GM12878 (cell line): ENCODE measurements at regions not wholly inside any gene's neighbourhood (a gene's known extent, or its start where the extent isn't known, plus 50 kb on each side); places are given as distances from the start of the nearest gene placed in this dataset.

Experiments used
- ATAC-seq: fragments of 200-7000 bp; cut with Tn5 transposase; 3 replicates; pipeline ENCODE4 v1.9.1; 2020; ENCODE audit warnings: mild to moderate bottlenecking, moderate library complexity
- BruUV-seq: library from RNA; stranded (reverse); fragments of 400-500 nt; replicated peaks from 2 replicates; lab custom pipeline; 2021; lab: Mats Ljungman, UMichigan
- CTCF ChIA-PET: fragments of 300-600 bp; sonication (Branson Sonifier 250); formaldehyde crosslinking; extraction: SDS; loops from one replicate; lab custom pipeline; 2021; ENCODE audit warnings: inconsistent platforms; lab: Yijun Ruan, JAX
- POLR2A ChIA-PET: fragments of 350-600 bp; formaldehyde crosslinking; extraction: SDS; loops from one replicate; lab custom pipeline; 2021; ENCODE audit warnings: inconsistent platforms; lab: Charles Lee
- RAD21 ChIA-PET: fragments of 300-600 bp; sonication (Branson Sonifier 250); formaldehyde crosslinking; loops from one replicate; lab custom pipeline; 2023; ENCODE audit warnings: antibody characterized with exemption; ENCODE audit not compliant: unreplicated experiment; lab: Charles Lee
- SMC1A ChIA-PET: fragments of 300-600 bp; sonication (Branson Sonifier 250); formaldehyde crosslinking; loops from one replicate; lab custom pipeline; 2023; ENCODE audit not compliant: unreplicated experiment, uncharacterized antibody; lab: Charles Lee
- DNase-seq: peaks from one replicate; pipeline ENCODE4 v3.0.0-alpha.2; 2011; ENCODE audit warnings: low read depth, low spot score
- FAIRE-seq: peaks from 3 replicates; lab custom pipeline; 2011; peaks lifted over from hg19 to GRCh38; lab: Jason Lieb, UNC
- H2AFZ ChIP-seq: 2 replicates; pipeline ENCODE4 v1.6.0; 2011; ENCODE audit warnings: low read depth, low read length, control low read depth; ENCODE audit not compliant: control insufficient read depth
- H3K27ac ChIP-seq: 2 replicates; pipeline ENCODE4 v1.5.1; 2011; ENCODE audit warnings: control low read depth; ENCODE audit not compliant: control insufficient read depth, insufficient read depth
- H3K27me3 ChIP-seq, 2 experiments: replicated peaks in 1 of 2; 2 replicates each; pipeline versions ENCODE4 v1.6.0 to v1.6.1; 2011; ENCODE audit warnings: low read length in 1 of 2; ENCODE audit not compliant: control insufficient read depth in 2 of 2, insufficient read depth in 2 of 2
- H3K36me3 ChIP-seq, 2 experiments: 2 replicates each; pipeline ENCODE4 v1.5.1; 2011; ENCODE audit warnings: low read length in 1 of 2; ENCODE audit not compliant: control insufficient read depth in 2 of 2, insufficient read depth in 2 of 2
- H3K4me1 ChIP-seq: 2 replicates; pipeline ENCODE4 v1.6.1; 2011; ENCODE audit warnings: mild to moderate bottlenecking, low read length, moderate library complexity, mixed read lengths; ENCODE audit not compliant: control insufficient read depth, insufficient read depth
- H3K4me2 ChIP-seq: 2 replicates; pipeline ENCODE4 v1.6.0; 2011; ENCODE audit warnings: control low read depth; ENCODE audit not compliant: control insufficient read depth, insufficient read depth
- H3K4me3 ChIP-seq: fragments of 200-600 bp; sonication (generic); 2 replicates; pipeline ENCODE4 v1.5.1; 2016
- H3K79me2 ChIP-seq: 2 replicates; pipeline ENCODE4 v1.6.0; 2011; ENCODE audit warnings: low read length; ENCODE audit not compliant: control insufficient read depth, insufficient read depth
- H3K9ac ChIP-seq: 2 replicates; pipeline ENCODE4 v1.8.0; 2011; ENCODE audit warnings: low read length, control low read depth, mixed read lengths; ENCODE audit not compliant: control insufficient read depth, insufficient read depth
- H3K9me3 ChIP-seq: replicated peaks from 3 replicates; pipeline ENCODE4 v1.5.1; 2011; ENCODE audit warnings: mild to moderate bottlenecking, low read length; ENCODE audit not compliant: control insufficient read depth, insufficient read depth
- H4K20me1 ChIP-seq: 2 replicates; pipeline ENCODE4 v1.6.0; 2011; ENCODE audit not compliant: control insufficient read depth, insufficient read depth
- EZH2 ChIP-seq: IDR thresholded peaks from 2 replicates; pipeline ENCODE4 v1.6.1; 2012; ENCODE audit warnings: low read depth, mild to moderate bottlenecking, control low read depth, inconsistent platforms, low read length, borderline replicate concordance; ENCODE audit not compliant: control insufficient read depth
- KDM1A ChIP-seq: fragments of 200-600 bp; sonication (generic); IDR thresholded peaks from 2 replicates; pipeline ENCODE4 v1.6.1; 2016; ENCODE audit warnings: borderline replicate concordance
- MEF2A ChIP-seq: IDR thresholded peaks from 2 replicates; pipeline ENCODE4 v1.6.1; 2011; ENCODE audit warnings: low read depth, mild to moderate bottlenecking, low read length, moderate library complexity; ENCODE audit not compliant: insufficient read depth
- RUNX3 ChIP-seq: IDR thresholded peaks from 2 replicates; pipeline ENCODE4 v1.6.1; 2012; ENCODE audit warnings: low read length, inconsistent platforms
- SMAD1 ChIP-seq: fragments of 450-650 bp; IDR thresholded peaks from 2 replicates; pipeline ENCODE4 v1.6.1; 2018; ENCODE audit warnings: mild to moderate bottlenecking, low read depth; ENCODE audit not compliant: partially characterized antibody
- SPI1 ChIP-seq: IDR thresholded peaks from 2 replicates; pipeline ENCODE4 v1.6.1; 2011; ENCODE audit warnings: low read depth, mild to moderate bottlenecking, low read length, moderate library complexity, borderline replicate concordance; ENCODE audit not compliant: insufficient read depth
- SUZ12 ChIP-seq: fragments of 200-600 bp; sonication (generic); IDR thresholded peaks from one replicate; pipeline ENCODE4 v1.6.1; 2018; ENCODE audit warnings: antibody characterized with exemption, mild to moderate bottlenecking; ENCODE audit not compliant: unreplicated experiment
- TBL1XR1 ChIP-seq: IDR thresholded peaks from 2 replicates; pipeline ENCODE4 v1.6.1; 2012; ENCODE audit warnings: low read depth, low read length, improper control_type of control experiment
- YY1 ChIP-seq: IDR thresholded peaks from 2 replicates; pipeline ENCODE4 v1.6.1; 2011; ENCODE audit warnings: low read depth, mild to moderate bottlenecking, low read length
- ZNF217 ChIP-seq: fragments of 450-650 bp; IDR thresholded peaks from 2 replicates; pipeline ENCODE4 v1.6.1; 2017; ENCODE audit warnings: antibody characterized with exemption, mild to moderate bottlenecking
- WGBS: methylation state at CpG from one replicate; pipeline ENCODE4 v1.1.6; 2016; ENCODE audit warnings: low lambda C conversion rate; ENCODE audit not compliant: insufficient replicate concordance, insufficient coverage; ENCODE audit errors: missing lambda C conversion rate; 5-methylcytosine and 5-hydroxymethylcytosine counted together
- in situ Hi-C: fragments of 300-500 bp; cut with MboI; formaldehyde crosslinking; loops from 9 replicates; pipeline ENCODE4 v1.14.3; 2018; ENCODE audit warnings: mixed read lengths
- intact Hi-C: fragments of 100-400 bp; cut with micrococcal nuclease; formaldehyde crosslinking; loops from one replicate; pipeline ENCODE4 v1.14.2; 2022; ENCODE audit not compliant: unreplicated experiment
- TF ChIP-seq, protein P1 (sequence below): IDR thresholded peaks from 2 replicates; pipeline ENCODE4 v1.6.1; 2011; ENCODE audit warnings: low read depth, low read length, improper control_type of control experiment, borderline replicate concordance
- TF ChIP-seq, protein P2 (sequence below): fragments of 450-650 bp; formaldehyde crosslinking; IDR thresholded peaks from 2 replicates; pipeline ENCODE4 v1.4.0; 2020; ENCODE audit warnings: mild to moderate bottlenecking, moderate library complexity

- no peak overlapping the region for H3K4me2 ChIP-seq
- H3K9me3 ChIP-seq: no peaks in the 10 kb centered on the region
- POLR2A ChIA-PET: no interaction called here
- FAIRE-seq (no peak), ATAC-seq (no peak), DNase-seq (no peak)
- intact Hi-C loops (no loop called here), in situ Hi-C loops (no loop called here)
- CTCF ChIA-PET: no interaction called here
- TF ChIP-seq SMAD1 (no peak), SUZ12 (no peak), SPI1 (no peak), YY1 (no peak), EZH2 (no peak), MEF2A (no peak), KDM1A (no peak), TBL1XR1 (no peak), ZNF217 (no peak), RUNX3 (no peak)
- TF ChIP-seq, protein P1, sequence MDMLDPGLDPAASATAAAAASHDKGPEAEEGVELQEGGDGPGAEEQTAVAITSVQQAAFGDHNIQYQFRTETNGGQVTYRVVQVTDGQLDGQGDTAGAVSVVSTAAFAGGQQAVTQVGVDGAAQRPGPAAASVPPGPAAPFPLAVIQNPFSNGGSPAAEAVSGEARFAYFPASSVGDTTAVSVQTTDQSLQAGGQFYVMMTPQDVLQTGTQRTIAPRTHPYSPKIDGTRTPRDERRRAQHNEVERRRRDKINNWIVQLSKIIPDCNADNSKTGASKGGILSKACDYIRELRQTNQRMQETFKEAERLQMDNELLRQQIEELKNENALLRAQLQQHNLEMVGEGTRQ: no peak
- TF ChIP-seq, protein P2, sequence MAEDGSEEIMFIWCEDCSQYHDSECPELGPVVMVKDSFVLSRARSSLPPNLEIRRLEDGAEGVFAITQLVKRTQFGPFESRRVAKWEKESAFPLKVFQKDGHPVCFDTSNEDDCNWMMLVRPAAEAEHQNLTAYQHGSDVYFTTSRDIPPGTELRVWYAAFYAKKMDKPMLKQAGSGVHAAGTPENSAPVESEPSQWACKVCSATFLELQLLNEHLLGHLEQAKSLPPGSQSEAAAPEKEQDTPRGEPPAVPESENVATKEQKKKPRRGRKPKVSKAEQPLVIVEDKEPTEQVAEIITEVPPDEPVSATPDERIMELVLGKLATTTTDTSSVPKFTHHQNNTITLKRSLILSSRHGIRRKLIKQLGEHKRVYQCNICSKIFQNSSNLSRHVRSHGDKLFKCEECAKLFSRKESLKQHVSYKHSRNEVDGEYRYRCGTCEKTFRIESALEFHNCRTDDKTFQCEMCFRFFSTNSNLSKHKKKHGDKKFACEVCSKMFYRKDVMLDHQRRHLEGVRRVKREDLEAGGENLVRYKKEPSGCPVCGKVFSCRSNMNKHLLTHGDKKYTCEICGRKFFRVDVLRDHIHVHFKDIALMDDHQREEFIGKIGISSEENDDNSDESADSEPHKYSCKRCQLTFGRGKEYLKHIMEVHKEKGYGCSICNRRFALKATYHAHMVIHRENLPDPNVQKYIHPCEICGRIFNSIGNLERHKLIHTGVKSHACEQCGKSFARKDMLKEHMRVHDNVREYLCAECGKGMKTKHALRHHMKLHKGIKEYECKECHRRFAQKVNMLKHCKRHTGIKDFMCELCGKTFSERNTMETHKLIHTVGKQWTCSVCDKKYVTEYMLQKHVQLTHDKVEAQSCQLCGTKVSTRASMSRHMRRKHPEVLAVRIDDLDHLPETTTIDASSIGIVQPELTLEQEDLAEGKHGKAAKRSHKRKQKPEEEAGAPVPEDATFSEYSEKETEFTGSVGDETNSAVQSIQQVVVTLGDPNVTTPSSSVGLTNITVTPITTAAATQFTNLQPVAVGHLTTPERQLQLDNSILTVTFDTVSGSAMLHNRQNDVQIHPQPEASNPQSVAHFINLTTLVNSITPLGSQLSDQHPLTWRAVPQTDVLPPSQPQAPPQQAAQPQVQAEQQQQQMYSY (CRISPR knock-in tag): no peak
- H3K4me3 ChIP-seq: no peak overlapping the region
- no peak overlapping the region for H2AFZ ChIP-seq
- no peaks in the 10 kb centered on the region for H3K27me3 ChIP-seq
- H3K4me1 ChIP-seq: no peaks in the 10 kb centered on the region
- RAD21 ChIA-PET: no interaction called here
- BruUV-seq: no TSS peak
- WGBS: 33% methylated on average over 1 of the region's 1 CpG
- H3K27ac ChIP-seq: no peak overlapping the region
- H4K20me1 ChIP-seq: no peaks in the 10 kb centered on the region
- SMC1A ChIA-PET: interaction anchor here (1.0 kb wide), 1 partner anchor 19 kb away, joined by 3 read pairs; no protein-coding TSS in a partner anchor
- H3K36me3 ChIP-seq: no peaks in the 10 kb centered on the region
- H3K9ac ChIP-seq: no peak overlapping the region
- H3K79me2 ChIP-seq: no peaks in the 10 kb centered on the region
Observed at GRCh38 chr3:144801890-144802289, 830.3 kb downstream of the DIPK2A start.
